Mesenchymal stem cell (in vitro differentiated cells and primary cell): ENCODE measurements at regions not wholly inside any gene's neighbourhood (a gene's known extent, or its start where the extent isn't known, plus 50 kb on each side); places are given as distances from the start of the nearest gene placed in this dataset.

Experiments
- DNase-seq: peaks from one replicate; pipeline ENCODE4 v3.0.0-alpha.2; 2013
- H2AFZ ChIP-seq: one replicate; pipeline ENCODE4 v1.6.1; 2013; ENCODE audit warnings: low read depth, mild to moderate bottlenecking, control low read depth, inconsistent platforms, low read length, moderate library complexity
- H2AK5ac ChIP-seq: 2 replicates; pipeline ENCODE4 v1.6.1; 2013; ENCODE audit warnings: low read length, moderate library complexity, mild to moderate bottlenecking, inconsistent platforms; ENCODE audit not compliant: severe bottlenecking
- H2BK120ac ChIP-seq: one replicate; pipeline ENCODE4 v1.6.1; 2013; ENCODE audit warnings: low read depth, mild to moderate bottlenecking, inconsistent platforms, low read length, moderate library complexity
- H2BK12ac ChIP-seq, 2 experiments: one replicate each; pipeline ENCODE4 v1.6.1; 2013; ENCODE audit warnings: inconsistent platforms in 2 of 2, low read length in 2 of 2, mild to moderate bottlenecking in 2 of 2, moderate library complexity in 2 of 2, control low read depth in 1 of 2
- H2BK15ac ChIP-seq: one replicate; pipeline ENCODE4 v1.6.1; 2013; ENCODE audit warnings: mild to moderate bottlenecking, low read depth, inconsistent platforms; ENCODE audit not compliant: poor library complexity, severe bottlenecking
- H2BK5ac ChIP-seq: 2 replicates; pipeline ENCODE4 v1.6.1; 2013; ENCODE audit warnings: low read depth, mild to moderate bottlenecking, low read length, control low read depth, inconsistent platforms; ENCODE audit not compliant: poor library complexity, severe bottlenecking
- H3K14ac ChIP-seq, 2 experiments: one replicate each; pipeline ENCODE4 v1.6.1; 2013; ENCODE audit warnings: inconsistent platforms in 2 of 2, low read length in 2 of 2, control low read depth in 1 of 2, mild to moderate bottlenecking in 1 of 2, moderate library complexity in 1 of 2
- H3K18ac ChIP-seq, 2 experiments: one replicate each; pipeline ENCODE4 v1.6.1; 2013; ENCODE audit warnings: inconsistent platforms in 2 of 2, low read length in 2 of 2, control low read depth in 1 of 2, low read depth in 1 of 2, mild to moderate bottlenecking in 1 of 2
- H3K23ac ChIP-seq, 2 experiments: one replicate each; pipeline ENCODE4 v1.6.1; 2013; ENCODE audit warnings: inconsistent platforms in 2 of 2, low read length in 2 of 2, mild to moderate bottlenecking in 2 of 2, moderate library complexity in 2 of 2, control low read depth in 1 of 2
- H3K27ac ChIP-seq: 2 replicates; pipeline ENCODE4 v1.5.1; 2013; ENCODE audit warnings: mild to moderate bottlenecking, moderate library complexity, low read length, control low read depth, inconsistent platforms; ENCODE audit not compliant: poor library complexity, severe bottlenecking
- H3K27me3 ChIP-seq, 2 experiments: 2 replicates each; pipeline versions ENCODE4 v1.6.1 to v1.7.0; 2013; ENCODE audit warnings: low read length in 2 of 2, mild to moderate bottlenecking in 2 of 2, moderate library complexity in 2 of 2, control low read depth in 1 of 2, inconsistent platforms in 1 of 2; ENCODE audit not compliant: control insufficient read depth in 1 of 2, insufficient read depth in 1 of 2
- H3K36me3 ChIP-seq, 2 experiments: 2 replicates each; pipeline versions ENCODE4 v1.6.1 to v1.7.0; 2013; ENCODE audit warnings: low read length in 2 of 2, control low read depth in 1 of 2, inconsistent platforms in 1 of 2, low read depth in 1 of 2, mild to moderate bottlenecking in 1 of 2; ENCODE audit not compliant: insufficient read depth in 2 of 2, control insufficient read depth in 1 of 2
- H3K4ac ChIP-seq, 2 experiments: one replicate each; pipeline ENCODE4 v1.6.1; 2013; ENCODE audit warnings: inconsistent platforms in 2 of 2, low read length in 2 of 2, mild to moderate bottlenecking in 2 of 2, moderate library complexity in 2 of 2, control low read depth in 1 of 2, low read depth in 1 of 2
- H3K4me1 ChIP-seq: 2 replicates; pipeline ENCODE4 v1.6.1; 2013; ENCODE audit warnings: low read depth, low read length, control low read depth; ENCODE audit not compliant: control insufficient read depth, insufficient read depth
- H3K4me2 ChIP-seq: 2 replicates; pipeline ENCODE4 v1.6.1; 2013; ENCODE audit warnings: low read length, mild to moderate bottlenecking, inconsistent platforms; ENCODE audit not compliant: poor library complexity, severe bottlenecking
- H3K4me3 ChIP-seq, 2 experiments: 2 replicates each; pipeline versions ENCODE4 v1.5.1 to v1.7.0; 2013; ENCODE audit warnings: low read length in 2 of 2, mild to moderate bottlenecking in 2 of 2, control low read depth in 1 of 2, low read depth in 1 of 2; ENCODE audit not compliant: insufficient read depth in 1 of 2
- H3K79me1 ChIP-seq: replicated peaks from 2 replicates; pipeline ENCODE4 v1.6.1; 2013; ENCODE audit warnings: mild to moderate bottlenecking, control low read depth, low read length, inconsistent platforms; ENCODE audit not compliant: poor library complexity, severe bottlenecking
- H3K9ac ChIP-seq: 2 replicates; pipeline ENCODE4 v1.7.0; 2013; ENCODE audit warnings: mild to moderate bottlenecking, low read length, moderate library complexity
- H3K9me3 ChIP-seq: 2 replicates; pipeline ENCODE4 v1.7.0; 2013; ENCODE audit warnings: mild to moderate bottlenecking, low read length; ENCODE audit not compliant: control insufficient read depth
- H4K8ac ChIP-seq: one replicate; pipeline ENCODE4 v1.6.1; 2013; ENCODE audit warnings: inconsistent platforms, mild to moderate bottlenecking, low read length, moderate library complexity
- H4K91ac ChIP-seq: one replicate; pipeline ENCODE4 v1.6.1; 2013; ENCODE audit warnings: mild to moderate bottlenecking, low read length, inconsistent platforms
- WGBS: methylation state at CpG from one replicate; pipeline ENCODE4 v1.1.7; 2013; ENCODE audit warnings: mixed read lengths; 5-methylcytosine and 5-hydroxymethylcytosine counted together

- Histone ChIP-seq H3K4me2 (no peak overlapping the region), H2BK12ac (no peak overlapping the region), H4K8ac (no peak overlapping the region), H3K9ac (no peak overlapping the region), H3K27me3 (peaks cover 8 to 57% of the 10 kb centered on the region in 2 experiments), H3K4ac (no peak overlapping the region), H4K91ac (no peak overlapping the region), H3K23ac (no peak overlapping the region), H3K27ac (no peak overlapping the region), H3K4me1 (no peaks in the 10 kb centered on the region), H2BK5ac (no peak overlapping the region), H2BK15ac (no peak overlapping the region), H3K14ac (no peak overlapping the region), H2AK5ac (no peak overlapping the region), H3K79me1 (no peaks in the 10 kb centered on the region), H3K18ac (no peak overlapping the region), H3K36me3 (no peaks in the 10 kb centered on the region), H2AFZ (no peak overlapping the region), H3K9me3 (no peaks in the 10 kb centered on the region), H3K4me3 (no peak overlapping the region), H2BK120ac (no peak overlapping the region)
- 86% methylated on average over 7 of the region's 9 CpGs for WGBS
- no peak for DNase-seq
Observed at GRCh38 chr5:61609840-61610677, 278.0 kb downstream of the ZSWIM6 start.

- H2BK5ac ChIP-seq: no peak overlapping the region
- H4K91ac ChIP-seq: no peak overlapping the region
- H3K14ac ChIP-seq: no peak overlapping the region
- no peaks in the 10 kb centered on the region for H3K79me1 ChIP-seq
- H3K4me3 ChIP-seq: no peak overlapping the region
- no peaks in the 10 kb centered on the region for H3K9me3 ChIP-seq
- H3K4ac ChIP-seq: no peak overlapping the region
- no peaks in the 10 kb centered on the region for H3K4me1 ChIP-seq
- H4K8ac ChIP-seq: no peak overlapping the region
- H3K23ac ChIP-seq: no peak overlapping the region
- no peak overlapping the region for H3K27ac ChIP-seq
- no peak overlapping the region for H2BK15ac ChIP-seq
- DNase-seq: no peak
- no peak overlapping the region for H2AK5ac ChIP-seq
- 76% methylated on average over 7 of the region's 7 CpGs for WGBS
- H3K27me3 ChIP-seq: peaks cover 9 to 57% of the 10 kb centered on the region in 2 experiments
- no peaks in the 10 kb centered on the region for H3K36me3 ChIP-seq
- no peak overlapping the region for H3K9ac ChIP-seq
- no peak overlapping the region for H3K18ac ChIP-seq
- H2BK120ac ChIP-seq: no peak overlapping the region
- no peak overlapping the region for H3K4me2 ChIP-seq
- no peak overlapping the region for H2AFZ ChIP-seq
- H2BK12ac ChIP-seq: no peak overlapping the region
Observed at GRCh38 chr5:61610678-61611024, 278.6 kb downstream of the ZSWIM6 start.

- no peak overlapping the region for H3K14ac ChIP-seq
- peak overlapping the region; percentile 1 for H3K4me2 ChIP-seq
- H3K27me3 ChIP-seq: peaks cover 9 to 53% of the 10 kb centered on the region in 2 experiments
- H3K9me3 ChIP-seq: no peaks in the 10 kb centered on the region
- DNase-seq: no peak
- no peak overlapping the region for H3K4ac ChIP-seq
- no peak overlapping the region for H2BK120ac ChIP-seq
- H2AFZ ChIP-seq: no peak overlapping the region
- peak overlapping the region in 1 of 2 experiments; percentile 87 for H3K23ac ChIP-seq
- H3K4me1 ChIP-seq: no peaks in the 10 kb centered on the region
- H2BK12ac ChIP-seq: no peak overlapping the region
- no peak overlapping the region for H2BK15ac ChIP-seq
- no peak overlapping the region for H2AK5ac ChIP-seq
- H4K91ac ChIP-seq: no peak overlapping the region
- no peak overlapping the region for H3K4me3 ChIP-seq
- no peak overlapping the region for H3K9ac ChIP-seq
- H3K79me1 ChIP-seq: no peaks in the 10 kb centered on the region
- H3K27ac ChIP-seq: no peak overlapping the region
- H3K18ac ChIP-seq: no peak overlapping the region
- 91% methylated on average over 6 of the region's 8 CpGs for WGBS
- H4K8ac ChIP-seq: no peak overlapping the region
- no peak overlapping the region for H2BK5ac ChIP-seq
- no peaks in the 10 kb centered on the region for H3K36me3 ChIP-seq
Observed at GRCh38 chr5:61612431-61612830, 280.4 kb downstream of the ZSWIM6 start.

- Histone ChIP-seq H2AK5ac (no peak overlapping the region), H2BK12ac (no peak overlapping the region), H3K23ac (no peak overlapping the region), H2BK120ac (no peak overlapping the region), H3K79me1 (no peaks in the 10 kb centered on the region), H3K4me1 (no peaks in the 10 kb centered on the region), H3K4me2 (no peak overlapping the region), H3K14ac (peak overlapping the region in 1 of 2 experiments; percentile 37), H2BK5ac (no peak overlapping the region), H3K9ac (no peak overlapping the region), H3K18ac (no peak overlapping the region), H3K4me3 (no peak overlapping the region), H4K8ac (no peak overlapping the region), H3K4ac (no peak overlapping the region), H3K36me3 (no peaks in the 10 kb centered on the region), H2AFZ (no peak overlapping the region), H3K9me3 (no peaks in the 10 kb centered on the region), H2BK15ac (no peak overlapping the region), H4K91ac (no peak overlapping the region), H3K27me3 (peaks cover 9 to 61% of the 10 kb centered on the region in 2 experiments), H3K27ac (no peak overlapping the region)
- no peak for DNase-seq
- 93% methylated on average over 6 of the region's 6 CpGs for WGBS
Observed at GRCh38 chr5:61613679-61614078, 281.6 kb downstream of the ZSWIM6 start.
